GM12891 (cell line): ENCODE measurements at regions not wholly inside any gene's neighbourhood (a gene's known extent, or its start where the extent isn't known, plus 50 kb on each side); places are given as distances from the start of the nearest gene placed in this dataset.

Experiments
- DNase-seq: peaks from one replicate; pipeline ENCODE4 v3.0.0; 2011; ENCODE audit warnings: low spot score; ENCODE audit not compliant: insufficient read length
- FAIRE-seq: peaks from 2 replicates; lab custom pipeline; 2011; peaks lifted over from hg19 to GRCh38; lab: Jason Lieb, UNC
- PAX5 ChIP-seq: IDR thresholded peaks from 2 replicates; pipeline ENCODE4 v1.6.1; 2011; ENCODE audit warnings: low read length, moderate library complexity, mild to moderate bottlenecking; ENCODE audit not compliant: insufficient read depth, severe bottlenecking
- POLR2A ChIP-seq: IDR thresholded peaks from 2 replicates; pipeline ENCODE4 v1.6.1; 2011; ENCODE audit warnings: low read depth, low read length, control low read depth
- POLR2AphosphoS5 ChIP-seq: IDR thresholded peaks from 2 replicates; pipeline ENCODE4 v1.6.1; 2011; ENCODE audit warnings: low read depth, low read length, control low read depth
- POU2F2 ChIP-seq: IDR thresholded peaks from 2 replicates; pipeline ENCODE4 v1.6.1; 2011; ENCODE audit warnings: low read depth, mild to moderate bottlenecking, control low read depth, low read length, moderate library complexity
- SPI1 ChIP-seq: IDR thresholded peaks from 2 replicates; pipeline ENCODE4 v1.6.1; 2011; ENCODE audit warnings: low read depth, low read length, control low read depth
- TAF1 ChIP-seq: IDR thresholded peaks from 2 replicates; pipeline ENCODE4 v1.6.1; 2011; ENCODE audit warnings: low read depth, low read length, control low read depth

DNA sequence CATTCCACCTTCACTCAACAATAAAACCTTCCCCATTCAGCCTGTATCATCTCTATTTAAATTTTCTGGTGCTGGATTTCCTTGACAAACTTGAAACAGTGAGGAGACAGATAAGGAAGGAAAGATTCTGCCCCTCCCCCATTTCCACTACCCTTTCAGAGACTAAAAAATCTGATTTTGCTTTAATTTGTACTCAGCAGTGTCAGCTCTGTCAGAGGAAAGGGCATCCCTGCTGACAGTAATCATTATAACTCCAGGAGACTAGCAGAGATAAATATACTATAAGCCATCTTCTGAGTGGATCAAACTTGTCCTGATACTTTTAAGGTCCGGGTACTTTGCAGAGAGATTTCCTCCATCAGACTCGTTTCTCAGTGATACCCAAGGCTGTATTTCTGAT is 155.6 kb downstream of the SAMD5 start:
- DNase-seq, result no peak
- no peak for FAIRE-seq
- TF ChIP-seq POU2F2 (no peak), POLR2A (no peak), POLR2AphosphoS5 (no peak), PAX5 (no peak), TAF1 (no peak)

- DNase-seq (no peak), FAIRE-seq (no peak)
- TF ChIP-seq TAF1 (no peak), POLR2AphosphoS5 (no peak), POU2F2 (no peak), PAX5 (no peak), POLR2A (no peak), SPI1 (no peak)
Measured at GRCh38 chr6:147666255-147666654, 157.8 kb downstream of the SAMD5 start.

GRCh38 chr6:147667082-147667481 is 158.6 kb downstream of the SAMD5 start:
- no peak for FAIRE-seq
- no peak for TF ChIP-seq POU2F2
- TF ChIP-seq PAX5, result no peak
- no peak for TF ChIP-seq SPI1
- no peak for TF ChIP-seq POLR2A
- TF ChIP-seq TAF1, result no peak
- no peak for TF ChIP-seq POLR2AphosphoS5
- no peak for DNase-seq

GRCh38 chr6:147674099-147674498 is 165.6 kb downstream of the SAMD5 start:
- TF ChIP-seq POU2F2 (no peak), PAX5 (no peak), POLR2A (no peak), SPI1 (no peak), TAF1 (no peak), POLR2AphosphoS5 (no peak)
- DNase-seq, result no peak
- no peak for FAIRE-seq

- TF ChIP-seq SPI1 (no peak), TAF1 (no peak), POLR2AphosphoS5 (no peak), POU2F2 (no peak)
- FAIRE-seq, result no peak
- no peak for DNase-seq
Measured at GRCh38 chr6:147674794-147675193, 166.3 kb downstream of the SAMD5 start.

DNA sequence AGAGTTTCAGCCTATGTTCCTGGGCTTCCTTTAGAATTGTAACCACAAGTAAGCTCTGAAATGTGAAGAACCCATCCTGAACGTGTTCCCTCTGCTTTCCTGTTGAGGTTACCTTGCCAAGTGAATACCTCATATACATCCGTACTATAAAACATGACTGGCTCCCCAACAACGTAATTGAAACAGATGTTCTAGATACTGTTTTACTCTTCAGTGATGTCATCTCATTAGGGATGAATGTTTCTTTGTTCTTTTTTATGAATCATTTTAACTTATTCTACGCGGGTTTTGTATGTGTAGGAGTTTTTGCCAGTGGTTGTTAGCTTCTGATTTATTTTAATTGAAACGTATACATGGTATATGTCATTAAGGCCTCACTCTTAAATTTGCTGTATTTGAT is 166.8 kb downstream of the SAMD5 start:
- FAIRE-seq (no peak), DNase-seq (no peak)
- TF ChIP-seq SPI1 (no peak), POU2F2 (no peak), POLR2AphosphoS5 (no peak), TAF1 (no peak), POLR2A (no peak)

DNA sequence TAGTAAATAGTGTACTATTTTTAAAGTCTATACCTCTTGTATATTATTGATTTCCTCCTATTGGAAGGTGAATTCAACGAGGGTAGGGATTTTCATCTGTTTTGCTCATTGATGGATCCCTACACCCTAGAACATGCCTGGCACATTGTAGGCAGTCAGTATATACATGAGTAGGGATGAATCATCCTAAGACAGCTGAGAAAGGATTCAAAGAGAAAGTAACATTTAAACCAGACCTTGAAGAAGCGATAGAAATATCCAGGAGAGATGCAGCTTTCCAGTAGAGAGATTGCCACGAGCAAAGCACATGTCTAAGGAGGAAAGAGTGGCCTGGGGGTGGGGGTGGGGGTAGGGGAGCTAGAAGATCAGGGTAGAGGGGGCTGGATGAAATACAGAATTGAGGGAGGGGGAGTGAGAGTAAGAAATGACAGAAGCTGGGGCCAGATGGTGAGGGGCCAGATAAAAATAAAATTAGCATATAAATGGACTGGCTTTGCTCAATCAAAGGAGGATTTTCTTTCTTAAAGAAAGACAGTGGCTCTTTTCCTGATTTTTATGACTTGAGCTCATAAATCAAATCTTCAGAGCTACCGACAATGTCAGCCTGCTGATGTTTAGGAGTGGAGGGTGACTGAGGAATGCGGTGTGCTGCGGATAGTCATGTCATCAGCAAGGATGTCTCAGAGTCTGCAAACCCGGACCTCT is 168.2 kb downstream of the SAMD5 start:
- TF ChIP-seq POU2F2 (no peak), POLR2A (no peak)
- DNase-seq (no peak), FAIRE-seq (no peak)

DNA sequence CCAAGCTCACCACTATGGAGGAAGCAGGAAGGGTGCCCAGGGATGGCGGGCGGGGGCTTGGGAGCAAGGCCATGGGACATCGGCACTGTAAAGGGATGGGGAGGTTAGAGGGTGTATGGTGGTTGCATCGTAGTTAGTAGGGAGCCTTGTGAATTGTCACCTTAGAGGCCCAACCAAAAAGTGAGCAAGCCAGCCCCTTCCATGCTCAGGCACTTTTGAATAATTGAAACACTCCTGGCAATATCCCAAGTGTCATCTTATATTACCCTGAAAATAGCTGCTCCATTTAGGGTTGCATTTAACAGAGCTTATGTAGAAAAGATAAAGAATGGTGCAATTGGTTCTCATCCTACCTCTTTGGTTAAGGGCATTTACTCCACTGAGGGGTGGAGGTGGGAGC is 169.2 kb downstream of the SAMD5 start:
- no peak for FAIRE-seq
- DNase-seq, result no peak
- TF ChIP-seq POLR2AphosphoS5, result no peak
- no peak for TF ChIP-seq PAX5
- TF ChIP-seq TAF1, result no peak
- no peak for TF ChIP-seq POU2F2
- TF ChIP-seq SPI1, result no peak
- TF ChIP-seq POLR2A, result no peak

DNA sequence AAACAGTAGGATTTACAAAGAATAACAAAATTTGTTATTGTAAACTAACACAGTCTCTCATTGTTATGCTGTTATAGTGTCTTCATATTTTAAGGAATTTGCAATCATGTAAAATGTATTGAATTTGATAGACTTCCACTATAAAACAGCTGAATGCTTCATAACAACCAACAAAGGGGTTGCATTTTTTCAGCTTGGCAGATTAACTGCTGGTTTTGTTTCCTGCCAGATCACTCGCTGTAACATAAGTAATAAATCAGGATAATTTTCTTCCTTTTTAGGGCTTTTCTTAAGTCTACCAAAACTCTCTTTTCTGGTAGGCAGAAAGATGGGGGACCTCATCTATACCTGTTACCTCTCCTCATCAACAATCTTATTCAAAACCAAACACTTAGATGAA is 169.8 kb downstream of the SAMD5 start:
- DNase-seq (no peak), FAIRE-seq (no peak)
- TF ChIP-seq TAF1 (no peak), POLR2A (no peak), POU2F2 (no peak)

GRCh38 chr6:147684906-147685305 is 176.4 kb downstream of the SAMD5 start:
- FAIRE-seq (no peak), DNase-seq (no peak)
- TF ChIP-seq PAX5 (no peak), POU2F2 (no peak), TAF1 (no peak), POLR2A (no peak), SPI1 (no peak), POLR2AphosphoS5 (no peak)

- TF ChIP-seq TAF1, result no peak
- no peak for TF ChIP-seq POLR2A
- TF ChIP-seq PAX5, result no peak
- no peak for TF ChIP-seq SPI1
- no peak for TF ChIP-seq POLR2AphosphoS5
- no peak for TF ChIP-seq POU2F2
- DNase-seq, result no peak
- FAIRE-seq, result no peak
Measured at GRCh38 chr6:147689398-147689797, 180.9 kb downstream of the SAMD5 start.
